Neural cell (in vitro differentiated cells): ENCODE measurements at regions not wholly inside any gene's neighbourhood (a gene's known extent, or its start where the extent isn't known, plus 50 kb on each side); places are given as distances from the start of the nearest gene placed in this dataset.

Experiments used
- EP300 ChIP-seq: fragments of 450-650 bp; conservative IDR thresholded peaks from 2 replicates; pipeline ENCODE4 v1.6.1; 2014; ENCODE audit warnings: antibody characterized with exemption, mild to moderate bottlenecking, moderate library complexity; ENCODE audit not compliant: poor library complexity, severe bottlenecking
- EZH2 ChIP-seq: fragments of 200-600, 300-800 bp; shearing (Covaris generic), sonication (generic); IDR thresholded peaks from 2 replicates; pipeline ENCODE4 v1.6.1; 2014; ENCODE audit warnings: antibody characterized with exemption, low read length, borderline replicate concordance, mild to moderate bottlenecking; ENCODE audit not compliant: insufficient read depth, poor library complexity, severe bottlenecking
- MXI1 ChIP-seq: fragments of 450-650 bp; conservative IDR thresholded peaks from 2 replicates; pipeline ENCODE4 v1.6.1; 2014; ENCODE audit warnings: antibody characterized with exemption, mild to moderate bottlenecking; ENCODE audit not compliant: poor library complexity, severe bottlenecking
- POLR2AphosphoS5 ChIP-seq: IDR thresholded peaks from 2 replicates; pipeline ENCODE4 v1.6.1; 2012
- RAD21 ChIP-seq: fragments of 450-650 bp; conservative IDR thresholded peaks from 2 replicates; pipeline ENCODE4 v1.6.1; 2014; ENCODE audit warnings: antibody characterized with exemption, mild to moderate bottlenecking, moderate library complexity
- TAF1 ChIP-seq: IDR thresholded peaks from 2 replicates; pipeline ENCODE4 v1.6.1; 2012; ENCODE audit warnings: low read depth
- TF ChIP-seq, protein P1 (sequence below): fragments of 450-650 bp; IDR thresholded peaks from 2 replicates; pipeline ENCODE4 v1.5.1; 2014; ENCODE audit warnings: antibody characterized with exemption, mild to moderate bottlenecking, moderate library complexity; ENCODE audit not compliant: poor library complexity, severe bottlenecking
- TF ChIP-seq, protein P2 (sequence below): IDR thresholded peaks from 2 replicates; pipeline ENCODE4 v1.6.1; 2012; ENCODE audit warnings: borderline replicate concordance

DNA sequence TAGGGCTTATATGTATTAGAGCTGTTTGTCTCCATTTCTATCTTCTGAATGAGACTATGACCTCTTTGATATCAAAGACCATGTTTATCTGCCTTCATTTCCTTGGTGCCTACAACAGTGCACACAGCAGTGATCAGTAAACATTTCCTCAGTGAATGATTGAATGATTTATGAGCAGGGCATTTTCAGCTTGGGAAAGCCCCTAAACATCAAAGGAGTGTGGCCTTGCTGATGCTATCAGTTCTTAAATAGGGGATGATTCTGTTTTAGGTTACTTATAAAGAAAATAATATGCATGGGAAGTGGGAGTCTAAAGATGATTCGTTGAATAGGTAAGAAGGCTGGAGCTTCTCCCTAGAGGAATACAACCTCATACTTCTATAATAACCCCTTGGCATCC, 425.3 kb downstream of the ZNF521 start:
- TF ChIP-seq, protein P1, sequence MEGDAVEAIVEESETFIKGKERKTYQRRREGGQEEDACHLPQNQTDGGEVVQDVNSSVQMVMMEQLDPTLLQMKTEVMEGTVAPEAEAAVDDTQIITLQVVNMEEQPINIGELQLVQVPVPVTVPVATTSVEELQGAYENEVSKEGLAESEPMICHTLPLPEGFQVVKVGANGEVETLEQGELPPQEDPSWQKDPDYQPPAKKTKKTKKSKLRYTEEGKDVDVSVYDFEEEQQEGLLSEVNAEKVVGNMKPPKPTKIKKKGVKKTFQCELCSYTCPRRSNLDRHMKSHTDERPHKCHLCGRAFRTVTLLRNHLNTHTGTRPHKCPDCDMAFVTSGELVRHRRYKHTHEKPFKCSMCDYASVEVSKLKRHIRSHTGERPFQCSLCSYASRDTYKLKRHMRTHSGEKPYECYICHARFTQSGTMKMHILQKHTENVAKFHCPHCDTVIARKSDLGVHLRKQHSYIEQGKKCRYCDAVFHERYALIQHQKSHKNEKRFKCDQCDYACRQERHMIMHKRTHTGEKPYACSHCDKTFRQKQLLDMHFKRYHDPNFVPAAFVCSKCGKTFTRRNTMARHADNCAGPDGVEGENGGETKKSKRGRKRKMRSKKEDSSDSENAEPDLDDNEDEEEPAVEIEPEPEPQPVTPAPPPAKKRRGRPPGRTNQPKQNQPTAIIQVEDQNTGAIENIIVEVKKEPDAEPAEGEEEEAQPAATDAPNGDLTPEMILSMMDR = no peak
- TF ChIP-seq MXI1 (no peak), RAD21 (no peak), EZH2 (no peak), TAF1 (no peak), POLR2AphosphoS5 (no peak), EP300 (no peak)
- TF ChIP-seq, protein P2, sequence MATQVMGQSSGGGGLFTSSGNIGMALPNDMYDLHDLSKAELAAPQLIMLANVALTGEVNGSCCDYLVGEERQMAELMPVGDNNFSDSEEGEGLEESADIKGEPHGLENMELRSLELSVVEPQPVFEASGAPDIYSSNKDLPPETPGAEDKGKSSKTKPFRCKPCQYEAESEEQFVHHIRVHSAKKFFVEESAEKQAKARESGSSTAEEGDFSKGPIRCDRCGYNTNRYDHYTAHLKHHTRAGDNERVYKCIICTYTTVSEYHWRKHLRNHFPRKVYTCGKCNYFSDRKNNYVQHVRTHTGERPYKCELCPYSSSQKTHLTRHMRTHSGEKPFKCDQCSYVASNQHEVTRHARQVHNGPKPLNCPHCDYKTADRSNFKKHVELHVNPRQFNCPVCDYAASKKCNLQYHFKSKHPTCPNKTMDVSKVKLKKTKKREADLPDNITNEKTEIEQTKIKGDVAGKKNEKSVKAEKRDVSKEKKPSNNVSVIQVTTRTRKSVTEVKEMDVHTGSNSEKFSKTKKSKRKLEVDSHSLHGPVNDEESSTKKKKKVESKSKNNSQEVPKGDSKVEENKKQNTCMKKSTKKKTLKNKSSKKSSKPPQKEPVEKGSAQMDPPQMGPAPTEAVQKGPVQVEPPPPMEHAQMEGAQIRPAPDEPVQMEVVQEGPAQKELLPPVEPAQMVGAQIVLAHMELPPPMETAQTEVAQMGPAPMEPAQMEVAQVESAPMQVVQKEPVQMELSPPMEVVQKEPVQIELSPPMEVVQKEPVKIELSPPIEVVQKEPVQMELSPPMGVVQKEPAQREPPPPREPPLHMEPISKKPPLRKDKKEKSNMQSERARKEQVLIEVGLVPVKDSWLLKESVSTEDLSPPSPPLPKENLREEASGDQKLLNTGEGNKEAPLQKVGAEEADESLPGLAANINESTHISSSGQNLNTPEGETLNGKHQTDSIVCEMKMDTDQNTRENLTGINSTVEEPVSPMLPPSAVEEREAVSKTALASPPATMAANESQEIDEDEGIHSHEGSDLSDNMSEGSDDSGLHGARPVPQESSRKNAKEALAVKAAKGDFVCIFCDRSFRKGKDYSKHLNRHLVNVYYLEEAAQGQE = no peak
